GM12878 (cell line): ENCODE measurements at regions not wholly inside any gene's neighbourhood (a gene's known extent, or its start where the extent isn't known, plus 50 kb on each side); places are given as distances from the start of the nearest gene placed in this dataset.

ENCODE experiments used
- ATAC-seq: fragments of 200-7000 bp; cut with Tn5 transposase; 3 replicates; pipeline ENCODE4 v1.9.1; 2020; ENCODE audit warnings: mild to moderate bottlenecking, moderate library complexity
- BruUV-seq: library from RNA; stranded (reverse); fragments of 400-500 nt; replicated peaks from 2 replicates; lab custom pipeline; 2021; lab: Mats Ljungman, UMichigan
- CTCF ChIA-PET: fragments of 300-600 bp; sonication (Branson Sonifier 250); formaldehyde crosslinking; extraction: SDS; loops from one replicate; lab custom pipeline; 2021; ENCODE audit warnings: inconsistent platforms; lab: Yijun Ruan, JAX
- POLR2A ChIA-PET: fragments of 350-600 bp; formaldehyde crosslinking; extraction: SDS; loops from one replicate; lab custom pipeline; 2021; ENCODE audit warnings: inconsistent platforms; lab: Charles Lee
- RAD21 ChIA-PET: fragments of 300-600 bp; sonication (Branson Sonifier 250); formaldehyde crosslinking; loops from one replicate; lab custom pipeline; 2023; ENCODE audit warnings: antibody characterized with exemption; ENCODE audit not compliant: unreplicated experiment; lab: Charles Lee
- SMC1A ChIA-PET: fragments of 300-600 bp; sonication (Branson Sonifier 250); formaldehyde crosslinking; loops from one replicate; lab custom pipeline; 2023; ENCODE audit not compliant: unreplicated experiment, uncharacterized antibody; lab: Charles Lee
- DNase-seq: peaks from one replicate; pipeline ENCODE4 v3.0.0-alpha.2; 2011; ENCODE audit warnings: low read depth, low spot score
- FAIRE-seq: peaks from 3 replicates; lab custom pipeline; 2011; peaks lifted over from hg19 to GRCh38; lab: Jason Lieb, UNC
- H2AFZ ChIP-seq: 2 replicates; pipeline ENCODE4 v1.6.0; 2011; ENCODE audit warnings: low read depth, low read length, control low read depth; ENCODE audit not compliant: control insufficient read depth
- H3K27ac ChIP-seq: 2 replicates; pipeline ENCODE4 v1.5.1; 2011; ENCODE audit warnings: control low read depth; ENCODE audit not compliant: control insufficient read depth, insufficient read depth
- H3K27me3 ChIP-seq, 2 experiments: replicated peaks in 1 of 2; 2 replicates each; pipeline versions ENCODE4 v1.6.0 to v1.6.1; 2011; ENCODE audit warnings: low read length in 1 of 2; ENCODE audit not compliant: control insufficient read depth in 2 of 2, insufficient read depth in 2 of 2
- H3K36me3 ChIP-seq, 2 experiments: 2 replicates each; pipeline ENCODE4 v1.5.1; 2011; ENCODE audit warnings: low read length in 1 of 2; ENCODE audit not compliant: control insufficient read depth in 2 of 2, insufficient read depth in 2 of 2
- H3K4me1 ChIP-seq: 2 replicates; pipeline ENCODE4 v1.6.1; 2011; ENCODE audit warnings: mild to moderate bottlenecking, low read length, moderate library complexity, mixed read lengths; ENCODE audit not compliant: control insufficient read depth, insufficient read depth
- H3K4me2 ChIP-seq: 2 replicates; pipeline ENCODE4 v1.6.0; 2011; ENCODE audit warnings: control low read depth; ENCODE audit not compliant: control insufficient read depth, insufficient read depth
- H3K4me3 ChIP-seq: fragments of 200-600 bp; sonication (generic); 2 replicates; pipeline ENCODE4 v1.5.1; 2016
- H3K79me2 ChIP-seq: 2 replicates; pipeline ENCODE4 v1.6.0; 2011; ENCODE audit warnings: low read length; ENCODE audit not compliant: control insufficient read depth, insufficient read depth
- H3K9ac ChIP-seq: 2 replicates; pipeline ENCODE4 v1.8.0; 2011; ENCODE audit warnings: low read length, control low read depth, mixed read lengths; ENCODE audit not compliant: control insufficient read depth, insufficient read depth
- H3K9me3 ChIP-seq: replicated peaks from 3 replicates; pipeline ENCODE4 v1.5.1; 2011; ENCODE audit warnings: mild to moderate bottlenecking, low read length; ENCODE audit not compliant: control insufficient read depth, insufficient read depth
- H4K20me1 ChIP-seq: 2 replicates; pipeline ENCODE4 v1.6.0; 2011; ENCODE audit not compliant: control insufficient read depth, insufficient read depth
- ATF7 ChIP-seq: fragments of 450-650 bp; IDR thresholded peaks from 2 replicates; pipeline ENCODE4 v1.6.1; 2016; ENCODE audit warnings: low read depth, mild to moderate bottlenecking
- CBX5 ChIP-seq: sonication (generic); IDR thresholded peaks from 2 replicates; pipeline ENCODE4 v1.6.1; 2016; ENCODE audit warnings: low read depth, moderate library complexity, mild to moderate bottlenecking, inconsistent platforms
- CEBPB ChIP-seq, 2 experiments: fragments of 150-350 bp in 1 of 2; IDR thresholded peaks; 2 replicates each; pipeline ENCODE4 v1.6.1; 2012 to 2014; ENCODE audit warnings: low read depth in 2 of 2, low read length in 2 of 2, borderline replicate concordance in 1 of 2, inconsistent platforms in 1 of 2
- CEBPZ ChIP-seq: fragments of 150-350 bp; IDR thresholded peaks from 2 replicates; pipeline ENCODE4 v1.6.1; 2016; ENCODE audit warnings: low read depth, low read length
- MTA3 ChIP-seq: IDR thresholded peaks from 2 replicates; pipeline ENCODE4 v1.6.1; 2012; ENCODE audit warnings: low read length, inconsistent platforms, borderline replicate concordance
- NKRF ChIP-seq: fragments of 450-650 bp; conservative IDR thresholded peaks from 2 replicates; pipeline ENCODE4 v1.6.1; 2017; ENCODE audit warnings: mild to moderate bottlenecking, moderate library complexity
- RELB ChIP-seq: fragments of 450-650 bp; IDR thresholded peaks from 2 replicates; pipeline ENCODE4 v1.6.1; 2017; ENCODE audit warnings: low read depth, mild to moderate bottlenecking, moderate library complexity
- SMC3 ChIP-seq: IDR thresholded peaks from 2 replicates; pipeline ENCODE4 v1.6.1; 2011; ENCODE audit warnings: low read length, improper control_type of control experiment, borderline replicate concordance
- ZNF217 ChIP-seq: fragments of 450-650 bp; IDR thresholded peaks from 2 replicates; pipeline ENCODE4 v1.6.1; 2017; ENCODE audit warnings: antibody characterized with exemption, mild to moderate bottlenecking
- ZSCAN29 ChIP-seq: fragments of 450-650 bp; IDR thresholded peaks from 2 replicates; pipeline ENCODE4 v1.6.1; 2017; ENCODE audit warnings: mild to moderate bottlenecking, moderate library complexity
- WGBS: methylation state at CpG from one replicate; pipeline ENCODE4 v1.1.6; 2016; ENCODE audit warnings: low lambda C conversion rate; ENCODE audit not compliant: insufficient replicate concordance, insufficient coverage; ENCODE audit errors: missing lambda C conversion rate; 5-methylcytosine and 5-hydroxymethylcytosine counted together
- in situ Hi-C: fragments of 300-500 bp; cut with MboI; formaldehyde crosslinking; loops from 9 replicates; pipeline ENCODE4 v1.14.3; 2018; ENCODE audit warnings: mixed read lengths
- intact Hi-C: fragments of 100-400 bp; cut with micrococcal nuclease; formaldehyde crosslinking; loops from one replicate; pipeline ENCODE4 v1.14.2; 2022; ENCODE audit not compliant: unreplicated experiment

- ATAC-seq, result no peak
- intact Hi-C loops, result no loop called here
Observed at GRCh38 chr2:187775651-187776050, 221.4 kb upstream of the TFPI start.

More at GRCh38 chr2:187775651-187776050, 221.4 kb upstream of the TFPI start:
- FAIRE-seq (no peak), DNase-seq (no peak)
- no peak for TF ChIP-seq ZSCAN29
- no peak for TF ChIP-seq NKRF
- TF ChIP-seq CEBPB (IDR thresholded peaks at IDR 0.05; ENCODE audit: borderline replicate concordance in 1 of 2, low read depth in 2 of 2, low read length in 2 of 2), result no peak
- no peak for TF ChIP-seq ZNF217
- TF ChIP-seq CEBPZ, result no peak
- TF ChIP-seq ATF7, result no peak
- TF ChIP-seq CBX5, result no peak
- no peak for TF ChIP-seq RELB
- TF ChIP-seq SMC3, result no peak
- TF ChIP-seq MTA3, result no peak
- RAD21 ChIA-PET, result no interaction called here
- Histone ChIP-seq H3K4me1 (no peaks in the 10 kb centered on the region), H3K27ac (no peak overlapping the region), H3K79me2 (no peaks in the 10 kb centered on the region), H4K20me1 (no peaks in the 10 kb centered on the region), H3K9me3 (no peaks in the 10 kb centered on the region), H3K27me3 (no peaks in the 10 kb centered on the region), H3K36me3 (no peaks in the 10 kb centered on the region), H3K4me3 (no peak overlapping the region), H3K9ac (no peak overlapping the region), H3K4me2 (no peak overlapping the region), H2AFZ (no peak overlapping the region)
- CTCF ChIA-PET, result no interaction called here
- POLR2A ChIA-PET, result no interaction called here
- WGBS, result 0% methylated on average over 1 of the region's 1 CpG
- in situ Hi-C loops, result no loop called here
- BruUV-seq, result no TSS peak
- SMC1A ChIA-PET, result no interaction called here
